ENCODE measurements at regions not wholly inside any gene's neighbourhood (a gene's known extent, or its start where the extent isn't known, plus 50 kb on each side); places are given as distances from the start of the nearest gene placed in this dataset.

- intact Hi-C loops (cut with micrococcal nuclease), result no loop called here
- no peaks in the 10 kb centered on the region for H3K27me3 ChIP-seq (ENCODE audit: low read length)
- DNase-seq (peak; percentile 24), ATAC-seq (0 out of 2 replicates have a peak, but pooled peaks have one; percentile 20)
- no peaks in the 10 kb centered on the region for H4K20me1 ChIP-seq (ENCODE audit: low read length)
- no peak overlapping the region for H3K4me3 ChIP-seq (ENCODE audit: low read length)
- ChIA-PET CTCF (no interaction called here), POLR2A (ENCODE audit: unreplicated experiment) (no interaction called here)
- no peak overlapping the region for H3K9ac ChIP-seq (ENCODE audit: low read length)
- TF ChIP-seq EZH2phosphoT487 (IDR thresholded peaks at IDR 0.05; ENCODE audit: borderline replicate concordance, low read length) (no peak), EZH2 (IDR thresholded peaks at IDR 0.05; ENCODE audit: low read length, unreplicated experiment) (no peak), CTCF (conservative IDR thresholded peaks at IDR 0.05; ENCODE audit: low read depth, low read length) (no peak)
- H3F3A ChIP-seq (ENCODE audit: low read length, unreplicated experiment), result no peaks in the 10 kb centered on the region
- H3K36me3 ChIP-seq (ENCODE audit: low read depth, low read length), result no peaks in the 10 kb centered on the region
- H3K9me3 ChIP-seq (ENCODE audit: low read length), result no peaks in the 10 kb centered on the region
- H3K79me2 ChIP-seq (ENCODE audit: low read length), result no peaks in the 10 kb centered on the region
- H2AFZ ChIP-seq (ENCODE audit: low read length), result peak overlapping the region; percentile 71
- no peaks in the 10 kb centered on the region for H3K9me2 ChIP-seq (replicated peaks; ENCODE audit: low read length)
- H3K4me2 ChIP-seq (ENCODE audit: low read length), result peak overlapping the region; percentile 31; the same call in 1 of the 2 replicates
- H3K27ac ChIP-seq (ENCODE audit: low read length), result no peak overlapping the region
- peaks cover 8% of the 10 kb centered on the region for H3K4me1 ChIP-seq (ENCODE audit: insufficient read depth, low read length)
- no TSS peak for BruUV-seq (replicated peaks)
Observed at GRCh38 chr4:138488533-138488932, 246.4 kb upstream of the SLC7A11 start.

- H3K9ac ChIP-seq (ENCODE audit: low read length), result no peak overlapping the region
- H3K36me3 ChIP-seq (ENCODE audit: low read depth, low read length), result no peaks in the 10 kb centered on the region
- ATAC-seq (no peak), DNase-seq (no peak)
- H3F3A ChIP-seq (ENCODE audit: low read length, unreplicated experiment), result no peaks in the 10 kb centered on the region
- ChIA-PET POLR2A (ENCODE audit: unreplicated experiment) (no interaction called here), CTCF (no interaction called here)
- H3K9me3 ChIP-seq (ENCODE audit: low read length), result no peaks in the 10 kb centered on the region
- TF ChIP-seq CTCF (conservative IDR thresholded peaks at IDR 0.05; ENCODE audit: low read depth, low read length) (no peak), EZH2phosphoT487 (IDR thresholded peaks at IDR 0.05; ENCODE audit: borderline replicate concordance, low read length) (no peak), EZH2 (IDR thresholded peaks at IDR 0.05; ENCODE audit: low read length, unreplicated experiment) (no peak)
- no peak overlapping the region for H2AFZ ChIP-seq (ENCODE audit: low read length)
- H3K4me3 ChIP-seq (ENCODE audit: low read length), result no peak overlapping the region
- H4K20me1 ChIP-seq (ENCODE audit: low read length), result no peaks in the 10 kb centered on the region
- peaks cover 8% of the 10 kb centered on the region for H3K4me1 ChIP-seq (ENCODE audit: insufficient read depth, low read length)
- H3K27ac ChIP-seq (ENCODE audit: low read length), result no peak overlapping the region
- H3K4me2 ChIP-seq (ENCODE audit: low read length), result no peak overlapping the region
- H3K9me2 ChIP-seq (replicated peaks; ENCODE audit: low read length), result no peaks in the 10 kb centered on the region
- no peaks in the 10 kb centered on the region for H3K27me3 ChIP-seq (ENCODE audit: low read length)
- intact Hi-C loops (cut with micrococcal nuclease), result no loop called here
- no TSS peak for BruUV-seq (replicated peaks)
- no peaks in the 10 kb centered on the region for H3K79me2 ChIP-seq (ENCODE audit: low read length)
Observed at GRCh38 chr4:138487670-138488069, 245.5 kb upstream of the SLC7A11 start.

- ATAC-seq (no peak), DNase-seq (no peak)
- Histone ChIP-seq H3K27ac (ENCODE audit: low read length) (no peak overlapping the region), H3K4me3 (ENCODE audit: low read length) (no peak overlapping the region), H3K36me3 (ENCODE audit: low read depth, low read length) (no peaks in the 10 kb centered on the region), H3F3A (ENCODE audit: low read length, unreplicated experiment) (no peaks in the 10 kb centered on the region), H3K9me2 (replicated peaks; ENCODE audit: low read length) (no peaks in the 10 kb centered on the region), H4K20me1 (ENCODE audit: low read length) (no peaks in the 10 kb centered on the region), H3K79me2 (ENCODE audit: low read length) (no peaks in the 10 kb centered on the region), H3K4me1 (ENCODE audit: insufficient read depth, low read length) (peaks cover 8% of the 10 kb centered on the region), H3K27me3 (ENCODE audit: low read length) (no peaks in the 10 kb centered on the region), H2AFZ (ENCODE audit: low read length) (no peak overlapping the region), H3K9ac (ENCODE audit: low read length) (no peak overlapping the region), H3K9me3 (ENCODE audit: low read length) (no peaks in the 10 kb centered on the region), H3K4me2 (ENCODE audit: low read length) (no peak overlapping the region)
- intact Hi-C loops (cut with micrococcal nuclease), result no loop called here
- ChIA-PET CTCF (no interaction called here), POLR2A (ENCODE audit: unreplicated experiment) (no interaction called here)
- TF ChIP-seq EZH2phosphoT487 (IDR thresholded peaks at IDR 0.05; ENCODE audit: borderline replicate concordance, low read length) (no peak), EZH2 (IDR thresholded peaks at IDR 0.05; ENCODE audit: low read length, unreplicated experiment) (no peak), CTCF (conservative IDR thresholded peaks at IDR 0.05; ENCODE audit: low read depth, low read length) (no peak)
- BruUV-seq (replicated peaks), result no TSS peak
Observed at GRCh38 chr4:138487230-138487629, 245.1 kb upstream of the SLC7A11 start.

All from PC-3 (cell line).